Glutamatergic neuron (in vitro differentiated cells): ENCODE measurements at regions not wholly inside any gene's neighbourhood (a gene's known extent, or its start where the extent isn't known, plus 50 kb on each side); places are given as distances from the start of the nearest gene placed in this dataset.
"Not testable (repeated sequence)": the region's sequence is repeated elsewhere in the genome, so short reads cannot be mapped to it uniquely, and the experiment has no call there.

Experiments
- DNase-seq: peaks from one replicate; pipeline ENCODE4 v3.0.0; 2022
- H3K27ac Mint-ChIP-seq: one replicate; pipeline ENCODE4 v1.8.0; 2020; ENCODE audit warnings: mild to moderate bottlenecking, mixed read lengths, inconsistent platforms; ENCODE audit not compliant: unreplicated experiment
- H3K27me3 Mint-ChIP-seq: one replicate; pipeline ENCODE4 v1.8.0; 2020; ENCODE audit warnings: mild to moderate bottlenecking, moderate library complexity, mixed read lengths, inconsistent platforms; ENCODE audit not compliant: unreplicated experiment
- H3K36me3 Mint-ChIP-seq: one replicate; pipeline ENCODE4 v1.8.0; 2020; ENCODE audit warnings: mild to moderate bottlenecking, mixed read lengths, inconsistent platforms; ENCODE audit not compliant: unreplicated experiment
- H3K4me1 Mint-ChIP-seq: one replicate; pipeline ENCODE4 v1.8.0; 2020; ENCODE audit warnings: mild to moderate bottlenecking, low read depth, mixed read lengths, inconsistent platforms; ENCODE audit not compliant: unreplicated experiment
- H3K4me3 Mint-ChIP-seq: one replicate; pipeline ENCODE4 v1.8.0; 2020; ENCODE audit warnings: mild to moderate bottlenecking, mixed read lengths, inconsistent platforms; ENCODE audit not compliant: unreplicated experiment
- H3K9me3 Mint-ChIP-seq: one replicate; pipeline ENCODE4 v1.8.0; 2020; ENCODE audit warnings: mild to moderate bottlenecking, moderate library complexity, mixed read lengths, inconsistent platforms; ENCODE audit not compliant: unreplicated experiment
- CTCF ChIP-seq: fragments of 200-600 bp; sonication (generic); IDR thresholded peaks from one replicate; pipeline ENCODE4 v1.5.0; 2021; ENCODE audit not compliant: partially characterized antibody, unreplicated experiment

- no peak for TF ChIP-seq CTCF
- H3K4me1 Mint-ChIP-seq: no peaks in the 10 kb centered on the region
- no peaks in the 10 kb centered on the region for H3K9me3 Mint-ChIP-seq
- H3K4me3 Mint-ChIP-seq: no peak overlapping the region
- no peaks in the 10 kb centered on the region for H3K27me3 Mint-ChIP-seq
- DNase-seq: no peak
- H3K27ac Mint-ChIP-seq: no peak overlapping the region
- H3K36me3 Mint-ChIP-seq: no peaks in the 10 kb centered on the region
Measured at GRCh38 chr3:81080608-81081007, 680.8 kb downstream of the GBE1 start.

DNA sequence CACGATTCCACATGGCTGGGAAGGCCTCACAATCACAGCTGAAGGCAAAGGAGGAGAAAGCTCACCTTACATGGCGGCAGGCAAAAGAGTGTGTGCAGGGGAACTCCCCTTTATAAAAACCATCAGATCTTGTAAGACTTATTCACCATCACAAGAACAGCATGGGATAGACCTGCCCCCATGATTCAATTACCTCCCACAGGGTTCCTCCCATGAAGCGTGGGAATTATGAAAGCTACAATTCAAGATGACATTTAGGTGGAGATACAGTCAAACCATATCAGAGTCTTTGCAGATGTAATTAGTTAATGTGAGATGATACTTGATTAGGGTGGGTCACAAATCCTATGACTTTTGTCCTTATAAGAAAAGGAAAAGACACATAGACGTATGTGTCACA, 688.9 kb downstream of the GBE1 start:
- H3K9me3 Mint-ChIP-seq: no peaks in the 10 kb centered on the region
- DNase-seq: no peak
- H3K4me3 Mint-ChIP-seq: no peak overlapping the region
- no peak overlapping the region for H3K27ac Mint-ChIP-seq
- H3K4me1 Mint-ChIP-seq: no peaks in the 10 kb centered on the region
- no peaks in the 10 kb centered on the region for H3K27me3 Mint-ChIP-seq
- peaks cover 8% of the 10 kb centered on the region for H3K36me3 Mint-ChIP-seq
- no peak for TF ChIP-seq CTCF

DNA sequence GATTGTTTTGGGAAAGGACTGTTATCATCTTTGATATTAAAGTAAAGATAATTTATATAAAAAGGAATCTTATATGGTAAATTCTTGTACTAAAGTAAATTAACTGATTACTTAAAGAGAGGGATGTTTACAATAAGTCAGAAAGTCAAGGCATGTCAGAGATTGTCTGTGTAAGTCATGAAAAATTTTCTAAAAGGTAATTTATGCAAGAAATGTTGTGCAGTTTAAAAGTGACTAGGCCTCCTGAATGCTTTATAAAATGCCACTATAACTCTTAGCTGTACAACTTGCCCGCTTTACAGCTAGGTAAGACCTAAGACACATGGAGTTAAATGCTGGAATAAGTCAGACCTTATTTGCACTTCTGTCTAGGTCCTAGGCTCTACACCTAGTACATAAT, 692.9 kb downstream of the GBE1 start:
- no peaks in the 10 kb centered on the region for H3K27me3 Mint-ChIP-seq
- H3K9me3 Mint-ChIP-seq: peaks cover 3% of the 10 kb centered on the region
- no peak for DNase-seq
- H3K4me1 Mint-ChIP-seq: no peaks in the 10 kb centered on the region
- H3K4me3 Mint-ChIP-seq: no peak overlapping the region
- H3K36me3 Mint-ChIP-seq: peaks cover 19% of the 10 kb centered on the region
- no peak overlapping the region for H3K27ac Mint-ChIP-seq
- TF ChIP-seq CTCF: no peak

DNA sequence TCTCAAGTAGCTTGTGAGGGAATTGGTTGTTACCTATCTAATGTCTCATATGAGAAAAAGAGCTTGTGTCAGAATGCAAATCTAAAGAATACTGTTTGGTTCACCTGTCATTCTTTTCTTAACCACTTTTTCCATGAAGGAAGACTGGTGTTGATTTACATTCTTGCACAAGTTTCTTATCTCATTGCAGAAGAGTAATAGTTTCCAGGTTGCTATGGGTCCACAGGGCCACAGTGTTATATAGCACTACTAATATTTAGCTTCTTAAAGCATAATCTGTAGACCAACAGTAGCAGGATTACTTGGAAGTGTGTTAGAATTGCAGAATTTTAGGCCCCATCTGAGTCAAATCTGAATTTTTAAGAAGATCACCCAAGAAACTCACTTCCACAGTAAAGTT, 697.5 kb downstream of the GBE1 start:
- no peak for DNase-seq
- H3K4me3 Mint-ChIP-seq: no peak overlapping the region
- TF ChIP-seq CTCF: no peak

DNA sequence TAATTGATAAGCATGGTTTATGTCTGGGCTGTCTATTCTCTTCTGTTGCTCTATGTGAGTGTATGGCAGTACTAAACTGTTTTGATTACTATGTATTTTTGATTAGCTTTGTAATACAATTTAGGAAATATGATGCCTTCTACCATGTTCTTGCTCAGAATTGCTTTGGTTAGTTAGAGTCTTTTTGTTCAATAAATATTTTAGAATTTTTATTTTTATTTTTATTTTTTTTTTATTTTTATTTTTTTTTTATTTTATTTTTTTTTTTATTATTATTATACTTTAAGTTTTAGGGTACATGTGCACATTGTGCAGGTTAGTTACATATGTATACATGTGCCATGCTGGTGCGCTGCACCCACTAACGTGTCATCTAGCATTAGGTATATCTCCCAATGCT, 710.3 kb downstream of the GBE1 start:
- H3K27me3 Mint-ChIP-seq, H3K4me3 Mint-ChIP-seq, DNase-seq, H3K27ac Mint-ChIP-seq, H3K9me3 Mint-ChIP-seq, H3K4me1 Mint-ChIP-seq, H3K36me3 Mint-ChIP-seq: not testable (repeated sequence)

More for the DNA sequence above, 697.5 kb downstream of the GBE1 start:
- Mint-ChIP-seq H3K36me3 (peaks cover 10% of the 10 kb centered on the region), H3K4me1 (no peaks in the 10 kb centered on the region), H3K27me3 (no peaks in the 10 kb centered on the region), H3K27ac (no peak overlapping the region), H3K9me3 (peaks cover 3% of the 10 kb centered on the region)

GRCh38 chr3:81048058-81048665, 713.3 kb downstream of the GBE1 start:
- H3K36me3 Mint-ChIP-seq: no peaks in the 10 kb centered on the region
- H3K4me1 Mint-ChIP-seq: no peaks in the 10 kb centered on the region
- TF ChIP-seq CTCF: no peak
- H3K9me3 Mint-ChIP-seq: no peaks in the 10 kb centered on the region
- no peak overlapping the region for H3K4me3 Mint-ChIP-seq
- H3K27ac Mint-ChIP-seq: no peak overlapping the region
- no peak for DNase-seq
- H3K27me3 Mint-ChIP-seq: no peaks in the 10 kb centered on the region
